Ovary (tissue), 7 donors: ENCODE measurements at regions not wholly inside any gene's neighbourhood (a gene's known extent, or its start where the extent isn't known, plus 50 kb on each side); places are given as distances from the start of the nearest gene placed in this dataset.
"Not testable (repeated sequence)": the region's sequence is repeated elsewhere in the genome, so short reads cannot be mapped to it uniquely, and the experiment has no call there.

Experiments
- DNase-seq, 5 donors: peaks; one replicate each; pipeline ENCODE4 v3.0.0-alpha.2; 2019 to 2020
- H3K27ac ChIP-seq, 2 donors: fragments of 200-600 bp; one replicate each; pipeline versions ENCODE4 v1.5.1 to v1.8.0; 2019 to 2022
- H3K27me3 ChIP-seq: fragments of 200-600 bp; one replicate; pipeline ENCODE4 v1.8.0; 2022
- H3K36me3 ChIP-seq: fragments of 200-600 bp; sonication (generic); one replicate; pipeline ENCODE4 v1.5.1; 2019
- H3K4me1 ChIP-seq: one replicate; pipeline ENCODE4 v1.8.1; 2013; ENCODE audit warnings: mild to moderate bottlenecking, moderate library complexity; ENCODE audit not compliant: insufficient read depth
- H3K4me3 ChIP-seq: fragments of 200-600 bp; sonication (generic); one replicate; pipeline ENCODE4 v1.5.1; 2017
- H3K9me3 ChIP-seq, 2 donors: fragments of 200-600 bp in 1 of 2; sonication (generic) in 1 of 2; one replicate each; pipeline versions ENCODE4 v1.5.1 to v1.8.1; 2013 to 2019; ENCODE audit warnings: mild to moderate bottlenecking in 1 of 2, moderate library complexity in 1 of 2
- WGBS, 3 donors: extraction: QIAGEN DNeasy Blood & Tissue Kit in 1 of 3; methylation state at CpG; one replicate each; pipeline versions ENCODE4 v1.1.5 to v1.1.7; 2013 to 2017; 5-methylcytosine and 5-hydroxymethylcytosine counted together
- intact Hi-C, 4 donors: fragments of 100-400 bp; cut with DNase I; formaldehyde crosslinking; loops; one replicate each; pipeline versions ENCODE4 v1.11.0 to v1.15.1; 2022 to 2023
- donor health status: DM: no; HTN: no; CAD: no; lungs with moderate emphysema.
- donor health status: DM: no; HTN: no; CAD: no.
- donor health status: Bipolar disorder and iron deficiency.
- donor health status: DM: no; HTN: no; CAD: no.
- donor health status: DM: yes; HTN: yes; CAD: no.

DNA sequence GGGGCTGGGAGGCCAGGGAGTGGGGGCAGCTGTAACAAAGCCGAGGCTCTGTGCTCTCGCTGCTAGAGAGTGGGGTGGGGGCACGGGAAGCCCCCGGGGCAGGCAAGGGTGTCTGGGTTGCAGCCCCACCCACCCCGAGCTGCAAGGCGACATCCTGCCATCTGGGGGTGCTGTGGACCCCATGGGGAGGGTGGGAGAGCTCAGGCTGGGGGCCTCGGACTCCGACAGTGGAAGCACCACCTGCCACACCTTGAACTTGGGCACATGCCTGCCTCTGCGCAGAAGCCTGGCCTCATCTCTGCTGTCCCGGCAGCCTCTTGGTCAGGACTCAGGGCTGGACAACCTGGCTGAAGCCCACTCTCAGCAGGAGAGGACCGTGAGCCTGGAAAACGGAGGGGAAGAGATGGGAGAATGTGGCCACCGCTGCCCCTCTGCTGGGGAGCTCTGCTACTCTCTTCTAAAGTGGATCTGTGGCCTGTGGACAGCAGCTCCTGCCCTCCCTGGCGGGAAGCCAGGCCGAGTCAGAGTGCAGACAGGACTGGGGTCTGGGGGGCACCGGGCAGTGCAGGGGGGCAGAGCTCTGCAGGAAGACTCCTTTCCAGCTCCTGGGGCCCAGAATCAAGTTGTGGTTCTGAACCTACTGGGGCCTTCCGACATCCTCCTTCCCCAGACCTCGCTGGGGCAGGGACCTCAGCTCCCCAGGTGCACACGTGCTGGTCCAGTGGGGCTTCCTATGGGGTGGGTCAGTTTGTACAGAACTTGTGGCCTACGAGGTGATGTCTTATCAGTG is 207.2 kb downstream of the BANP start:
- H3K4me1 ChIP-seq, H3K27ac ChIP-seq, H3K9me3 ChIP-seq, H3K36me3 ChIP-seq, H3K27me3 ChIP-seq, intact Hi-C loops, H3K4me3 ChIP-seq: not testable (repeated sequence)
- whole genome bisulfite sequencing, 3 donors, result 76 to 81% (median 78%) methylated on average over 18 to 20 of the region's 20 CpGs
- DNase-seq, result peak in 4 of 5 donors; percentile 13 to 30 (median 22)

DNA sequence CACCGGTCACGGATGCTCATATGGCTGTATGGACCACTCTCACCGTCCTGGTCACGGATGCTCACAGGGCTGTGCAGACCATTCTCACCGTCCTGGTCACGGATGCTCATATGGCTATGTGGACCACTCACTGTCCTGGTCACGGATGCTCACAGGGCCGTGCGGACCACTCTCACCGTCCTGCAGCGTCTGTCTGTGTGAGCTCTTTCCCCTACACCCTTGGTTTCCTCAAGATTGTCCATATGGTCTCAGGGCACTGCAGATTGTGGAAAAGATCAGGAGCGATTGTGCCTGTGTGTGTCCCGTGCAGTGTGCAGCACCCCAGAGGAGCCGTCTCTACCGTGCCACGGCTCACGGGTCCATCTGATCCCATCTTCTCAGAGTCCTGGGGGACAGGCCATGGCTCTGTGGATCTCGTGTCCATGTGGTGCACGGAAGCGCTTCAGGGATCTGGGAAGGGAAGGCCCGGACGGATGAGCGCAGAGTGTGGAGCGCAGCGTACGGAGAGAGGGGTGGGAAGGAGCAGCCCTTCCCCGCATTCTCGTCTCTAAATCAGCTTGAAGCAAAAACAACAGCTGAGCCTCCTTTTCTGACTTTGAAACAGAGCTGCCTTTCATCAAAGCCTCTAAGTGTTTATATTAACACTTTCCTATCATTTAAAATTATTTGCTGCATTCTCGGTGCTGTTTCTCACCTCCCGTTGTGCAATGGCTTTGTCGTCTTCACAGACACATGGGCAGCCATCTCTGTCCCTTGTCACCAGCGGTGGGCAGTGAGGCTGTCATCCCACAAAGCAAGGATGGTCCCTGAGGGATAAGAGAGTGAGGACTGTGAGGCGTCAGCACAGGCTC is 208.0 kb downstream of the BANP start:
- H3K9me3 ChIP-seq, H3K36me3 ChIP-seq, H3K4me1 ChIP-seq, H3K4me3 ChIP-seq, H3K27ac ChIP-seq, intact Hi-C loops, H3K27me3 ChIP-seq: not testable (repeated sequence)
- 84 to 89% (median 85%) methylated on average over 25 to 33 of the region's 33 CpGs for WGBS, 3 donors
- DNase-seq, result peak in 4 of 5 donors; percentile 15 to 22 (median 16)

- intact Hi-C loops, result not testable (repeated sequence)
- 66 to 75% (median 73%) methylated on average over 8 of the region's 8 CpGs for WGBS, 3 donors
Measured at GRCh38 chr16:88159897-88160335, 208.7 kb downstream of the BANP start.

DNA sequence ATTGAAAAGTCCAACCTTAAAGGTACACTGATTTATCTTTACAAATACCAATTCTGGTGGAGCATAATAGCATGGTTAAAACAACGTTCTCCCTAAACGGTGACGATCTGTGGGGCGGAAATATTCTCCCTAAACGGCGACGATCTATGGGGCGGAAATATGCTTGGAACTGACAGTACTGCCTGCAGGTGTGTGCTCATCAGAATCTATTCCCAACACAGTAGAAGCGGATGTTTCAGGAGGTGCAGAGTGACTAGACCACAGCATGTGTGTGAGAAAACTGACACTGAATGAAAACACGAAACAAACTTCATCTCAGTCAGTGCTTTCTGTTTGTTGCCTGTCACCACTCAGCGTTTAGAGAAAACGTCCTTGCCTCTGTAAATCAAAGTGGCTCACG is 210.0 kb downstream of the BANP start:
- intact Hi-C loops, H3K4me3 ChIP-seq, H3K27me3 ChIP-seq, H3K4me1 ChIP-seq, H3K9me3 ChIP-seq, H3K36me3 ChIP-seq, H3K27ac ChIP-seq: not testable (repeated sequence)
- 67 to 81% (median 80%) methylated on average over 13 of the region's 13 CpGs for WGBS, 3 donors
- DNase-seq, result peak in 2 of 5 donors; percentile 8 to 10

More at GRCh38 chr16:88159897-88160335, 208.7 kb downstream of the BANP start:
- H3K36me3 ChIP-seq, H3K9me3 ChIP-seq, H3K4me3 ChIP-seq, H3K27ac ChIP-seq, H3K27me3 ChIP-seq, H3K4me1 ChIP-seq: not testable (repeated sequence)
- peak in 2 of 5 donors; percentile 3 to 12 for DNase-seq

DNA sequence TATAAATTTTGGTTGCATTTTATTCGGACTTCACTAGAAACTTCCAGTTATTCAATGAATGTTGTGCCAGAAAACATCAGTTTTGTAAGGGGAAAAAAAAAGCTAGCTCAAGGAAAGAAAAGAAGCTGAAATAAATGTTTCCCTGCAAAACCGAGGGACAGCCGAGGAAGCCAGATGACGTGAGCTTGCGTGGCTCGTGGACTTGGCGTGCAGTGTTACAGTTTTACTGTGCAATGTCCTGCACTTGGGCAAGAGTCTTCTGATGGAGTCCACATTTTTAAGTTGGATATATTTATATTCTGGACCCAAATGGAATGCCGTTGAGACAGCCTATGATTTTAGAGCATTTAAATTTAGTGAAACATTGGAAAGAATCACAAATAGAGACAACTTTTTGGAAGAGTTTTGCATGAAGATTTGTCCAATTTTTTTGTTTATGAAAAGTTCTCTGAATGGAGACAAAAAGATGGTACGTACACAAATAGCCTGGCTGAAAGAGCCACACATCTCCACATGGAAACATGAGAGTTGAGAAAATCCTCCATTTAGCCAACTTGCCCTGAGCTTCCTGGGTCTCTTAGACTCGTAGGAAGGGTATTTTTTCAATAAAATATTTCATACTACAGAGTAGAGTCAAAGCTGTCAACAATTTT is 210.5 kb downstream of the BANP start:
- intact Hi-C loops, H3K9me3 ChIP-seq, H3K36me3 ChIP-seq, H3K27me3 ChIP-seq, H3K4me1 ChIP-seq, H3K4me3 ChIP-seq, H3K27ac ChIP-seq: not testable (repeated sequence)
- peak in 1 of 5 donors; percentile 37 for DNase-seq
- 51 to 67% (median 60%) methylated on average over 10 of the region's 10 CpGs for WGBS, 3 donors

GRCh38 chr16:88162778-88163177 is 211.5 kb downstream of the BANP start:
- H3K27ac ChIP-seq, H3K27me3 ChIP-seq, H3K36me3 ChIP-seq, H3K4me1 ChIP-seq, H3K9me3 ChIP-seq, intact Hi-C loops, H3K4me3 ChIP-seq: not testable (repeated sequence)
- peak in 1 of 5 donors; percentile 4 for DNase-seq
- WGBS, 3 donors, result 86 to 95% (median 92%) methylated on average over 1 to 2 of the region's 2 CpGs

GRCh38 chr16:88164196-88165039 is 213.2 kb downstream of the BANP start:
- intact Hi-C loops, H3K27ac ChIP-seq: not testable (repeated sequence)

DNA sequence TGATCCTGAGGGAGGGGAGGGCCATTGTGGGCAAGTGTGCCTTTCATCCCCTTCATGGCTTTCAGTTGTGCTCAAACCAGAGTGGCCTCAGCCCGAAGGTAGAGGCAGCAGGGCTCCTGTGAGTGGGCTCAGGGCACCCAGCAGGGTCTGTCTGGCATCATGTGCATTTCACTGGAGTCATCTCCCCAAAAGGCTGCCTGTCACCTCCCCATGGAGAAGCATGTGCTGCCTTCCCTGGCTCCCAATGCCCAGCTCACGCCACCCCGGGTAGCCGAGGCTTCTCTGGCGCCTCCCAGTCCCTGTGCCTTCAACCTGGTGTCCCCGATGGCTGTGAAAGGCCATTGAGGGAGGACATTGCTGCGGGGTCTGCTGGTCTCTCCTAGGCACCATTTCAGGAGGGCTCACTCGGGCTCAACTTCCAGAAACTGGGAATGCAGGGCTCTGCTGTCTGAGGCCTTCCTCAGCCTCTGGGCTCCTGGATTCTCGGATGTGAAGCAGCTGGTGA is 213.9 kb downstream of the BANP start:
- H3K9me3 ChIP-seq, H3K4me1 ChIP-seq, intact Hi-C loops, H3K27me3 ChIP-seq, H3K4me3 ChIP-seq, H3K36me3 ChIP-seq: not testable (repeated sequence)
- H3K27ac ChIP-seq, result peak overlapping the region in 1 of 2 donors; percentile 42
- WGBS, 3 donors, result 77 to 83% (median 78%) methylated on average over 8 to 9 of the region's 9 CpGs
- DNase-seq, result peak in 2 of 5 donors; percentile 23 to 26

More at GRCh38 chr16:88164196-88165039, 213.2 kb downstream of the BANP start:
- H3K4me1 ChIP-seq, H3K36me3 ChIP-seq, H3K9me3 ChIP-seq, H3K4me3 ChIP-seq, H3K27me3 ChIP-seq: not testable (repeated sequence)
- DNase-seq, result peak in 2 of 5 donors; percentile 31 to 44
- WGBS, 3 donors, result 78 to 85% (median 82%) methylated on average over 11 to 12 of the region's 12 CpGs

- 62 to 85% (median 73%) methylated on average over 15 of the region's 15 CpGs for WGBS, 3 donors
- H3K36me3 ChIP-seq, intact Hi-C loops, H3K4me1 ChIP-seq, H3K4me3 ChIP-seq, H3K27me3 ChIP-seq, H3K9me3 ChIP-seq: not testable (repeated sequence)
- DNase-seq, result peak in 3 of 5 donors; percentile 27 to 38 (median 31)
- H3K27ac ChIP-seq, result peak overlapping the region; percentile 30 to 42
Measured at GRCh38 chr16:88165683-88166082, 214.4 kb downstream of the BANP start.

- intact Hi-C loops, H3K9me3 ChIP-seq, H3K36me3 ChIP-seq, H3K4me3 ChIP-seq, H3K4me1 ChIP-seq, H3K27me3 ChIP-seq: not testable (repeated sequence)
- H3K27ac ChIP-seq, result peak overlapping the region in 1 of 2 donors; percentile 54
- 12 to 20% (median 19%) methylated on average over 15 to 16 of the region's 16 CpGs for WGBS, 3 donors
- DNase-seq, result peak; percentile 40 to 62 (median 57)
Measured at GRCh38 chr16:88166209-88166773, 215.1 kb downstream of the BANP start.
